ENCODE measurements at regions not wholly inside any gene's neighbourhood (a gene's known extent, or its start where the extent isn't known, plus 50 kb on each side); places are given as distances from the start of the nearest gene placed in this dataset.

- Histone ChIP-seq H3K27ac (no peak overlapping the region), H3K4me3 (no peak overlapping the region), H3K36me3 (no peaks in the 10 kb centered on the region), H3K27me3 (replicated peaks in 1 of 7) (peaks cover 0 to 29% (median 0%) of the 10 kb centered on the region in 7 donors), H3K9me3 (peaks cover 0 to 3% (median 0%) of the 10 kb centered on the region in 8 donors), H3K4me1 (no peaks in the 10 kb centered on the region)
- intact Hi-C loops (cut with DNase I; ENCODE audit: low total_unique reads) = no loop called here
- WGBS, 5 donors = 77 to 95% (median 91%) methylated on average over 3 of the region's 3 CpGs
- DNase-seq = no peak
- TF ChIP-seq, protein P1, sequence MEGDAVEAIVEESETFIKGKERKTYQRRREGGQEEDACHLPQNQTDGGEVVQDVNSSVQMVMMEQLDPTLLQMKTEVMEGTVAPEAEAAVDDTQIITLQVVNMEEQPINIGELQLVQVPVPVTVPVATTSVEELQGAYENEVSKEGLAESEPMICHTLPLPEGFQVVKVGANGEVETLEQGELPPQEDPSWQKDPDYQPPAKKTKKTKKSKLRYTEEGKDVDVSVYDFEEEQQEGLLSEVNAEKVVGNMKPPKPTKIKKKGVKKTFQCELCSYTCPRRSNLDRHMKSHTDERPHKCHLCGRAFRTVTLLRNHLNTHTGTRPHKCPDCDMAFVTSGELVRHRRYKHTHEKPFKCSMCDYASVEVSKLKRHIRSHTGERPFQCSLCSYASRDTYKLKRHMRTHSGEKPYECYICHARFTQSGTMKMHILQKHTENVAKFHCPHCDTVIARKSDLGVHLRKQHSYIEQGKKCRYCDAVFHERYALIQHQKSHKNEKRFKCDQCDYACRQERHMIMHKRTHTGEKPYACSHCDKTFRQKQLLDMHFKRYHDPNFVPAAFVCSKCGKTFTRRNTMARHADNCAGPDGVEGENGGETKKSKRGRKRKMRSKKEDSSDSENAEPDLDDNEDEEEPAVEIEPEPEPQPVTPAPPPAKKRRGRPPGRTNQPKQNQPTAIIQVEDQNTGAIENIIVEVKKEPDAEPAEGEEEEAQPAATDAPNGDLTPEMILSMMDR (IDR thresholded peaks at IDR 0.05 in 8 of 11, conservative IDR thresholded peaks at IDR 0.05 in 3 of 11) = no peak
- TF ChIP-seq POLR2A (IDR thresholded peaks at IDR 0.05) (no peak), POLR2AphosphoS5 (IDR thresholded peaks at IDR 0.05) (no peak)
Measured at GRCh38 chr1:29650476-29650875, 414.2 kb downstream of the PTPRU start.

GRCh38 chr1:29650041-29650400 is 413.7 kb downstream of the PTPRU start:
- no peak for DNase-seq

DNA sequence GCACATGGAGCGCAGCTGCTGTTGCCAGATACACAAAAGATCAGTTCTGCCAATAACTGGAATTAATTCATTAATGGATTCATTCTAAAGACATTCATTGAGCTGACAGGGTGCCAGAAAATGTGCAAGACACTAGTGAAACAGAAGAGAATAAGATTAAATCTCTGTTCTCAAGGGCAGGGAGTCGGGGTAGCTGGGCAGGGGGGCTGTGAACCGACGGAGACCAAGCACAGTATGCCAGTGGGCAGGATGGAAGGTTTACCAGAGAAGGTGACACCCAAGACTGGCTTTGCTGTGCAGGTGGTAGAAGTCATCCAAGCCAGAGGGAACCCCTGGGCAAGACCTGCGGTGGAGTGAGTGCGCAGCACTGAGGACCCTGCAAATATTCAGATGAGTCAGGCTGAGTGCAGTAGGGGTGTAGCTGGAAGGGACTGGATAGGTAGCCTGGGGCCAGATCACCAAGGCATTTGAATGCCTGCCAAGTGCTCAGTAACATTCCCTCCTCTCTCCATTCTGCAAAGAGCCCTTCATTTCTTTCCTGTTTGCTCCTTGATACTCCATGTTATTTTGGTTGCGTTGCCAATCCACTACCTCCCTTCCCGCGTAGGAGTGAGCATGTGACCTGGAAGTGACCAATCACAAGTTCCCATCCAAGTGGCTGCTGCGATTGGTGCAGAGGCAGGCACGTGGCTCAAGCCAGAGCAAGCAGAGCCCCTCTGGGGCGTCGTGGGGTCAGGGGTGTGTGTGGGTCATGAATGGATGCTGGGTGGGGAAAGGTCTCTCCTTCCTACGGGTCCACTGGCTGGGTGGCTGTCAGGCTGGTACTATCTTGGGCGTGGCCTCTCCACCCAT is 413.1 kb downstream of the PTPRU start:
- TF ChIP-seq POLR2AphosphoS5 (IDR thresholded peaks at IDR 0.05) = no peak
- TF ChIP-seq, protein P1 (IDR thresholded peaks at IDR 0.05 in 8 of 11, conservative IDR thresholded peaks at IDR 0.05 in 3 of 11) = no peak
- no peak for TF ChIP-seq POLR2A (IDR thresholded peaks at IDR 0.05)
- no peak for DNase-seq
- intact Hi-C loops (cut with DNase I; ENCODE audit: low total_unique reads) = no loop called here
- H3K27ac ChIP-seq = no peak overlapping the region
- no peaks in the 10 kb centered on the region for H3K9me3 ChIP-seq
- H3K4me3 ChIP-seq = no peak overlapping the region
- H3K36me3 ChIP-seq = no peaks in the 10 kb centered on the region
- peaks cover 0 to 33% (median 0%) of the 10 kb centered on the region in 7 donors for H3K27me3 ChIP-seq (replicated peaks in 1 of 7)
- no peaks in the 10 kb centered on the region for H3K4me1 ChIP-seq
- 77 to 84% (median 80%) methylated on average over 15 of the region's 15 CpGs for WGBS, 5 donors

More at GRCh38 chr1:29650041-29650400, 413.7 kb downstream of the PTPRU start:
- TF ChIP-seq POLR2AphosphoS5 (IDR thresholded peaks at IDR 0.05) = no peak
- TF ChIP-seq, protein P1 (IDR thresholded peaks at IDR 0.05 in 8 of 11, conservative IDR thresholded peaks at IDR 0.05 in 3 of 11) = no peak
- TF ChIP-seq POLR2A (IDR thresholded peaks at IDR 0.05) = no peak
- 75 to 89% (median 83%) methylated on average over 8 of the region's 8 CpGs for WGBS, 5 donors
- Histone ChIP-seq H3K4me1 (no peaks in the 10 kb centered on the region), H3K27me3 (replicated peaks in 1 of 7) (peaks cover 0 to 32% (median 0%) of the 10 kb centered on the region in 7 donors), H3K4me3 (no peak overlapping the region), H3K27ac (no peak overlapping the region), H3K36me3 (no peaks in the 10 kb centered on the region), H3K9me3 (peaks cover 0 to 3% (median 0%) of the 10 kb centered on the region in 8 donors)
- intact Hi-C loops (cut with DNase I; ENCODE audit: low total_unique reads) = no loop called here

DNA sequence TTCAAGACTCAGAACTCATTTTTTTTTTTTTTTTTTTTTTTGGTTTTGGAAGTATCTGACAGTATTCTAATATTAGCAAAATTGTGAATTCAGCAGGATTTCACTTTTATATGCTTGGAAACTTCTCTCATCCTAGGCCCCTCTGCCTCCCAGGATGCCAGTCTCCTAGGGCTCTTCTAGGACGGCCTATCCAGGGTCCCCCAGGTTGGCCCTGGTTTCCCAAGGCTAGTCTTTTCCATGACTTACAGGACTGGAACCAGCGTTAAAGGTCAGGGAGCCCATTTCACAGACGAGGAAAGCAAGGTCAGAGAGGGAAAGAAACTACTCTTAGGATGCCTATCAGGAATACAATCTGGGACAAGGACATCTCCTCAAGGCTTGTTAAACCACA is 412.5 kb downstream of the PTPRU start:
- 70 to 88% (median 80%) methylated on average over 3 of the region's 3 CpGs for WGBS, 5 donors
- no peaks in the 10 kb centered on the region for H3K9me3 ChIP-seq
- no peak for DNase-seq
- no peak overlapping the region for H3K27ac ChIP-seq
- TF ChIP-seq POLR2A (IDR thresholded peaks at IDR 0.05) (no peak), POLR2AphosphoS5 (IDR thresholded peaks at IDR 0.05) (no peak)
- TF ChIP-seq, protein P1 (IDR thresholded peaks at IDR 0.05 in 8 of 11, conservative IDR thresholded peaks at IDR 0.05 in 3 of 11) = no peak
- no peaks in the 10 kb centered on the region for H3K36me3 ChIP-seq
- peaks cover 0 to 33% (median 0%) of the 10 kb centered on the region in 7 donors for H3K27me3 ChIP-seq (replicated peaks in 1 of 7)
- H3K4me3 ChIP-seq = no peak overlapping the region
- no peaks in the 10 kb centered on the region for H3K4me1 ChIP-seq
- intact Hi-C loops (cut with DNase I; ENCODE audit: low total_unique reads) = no loop called here

Measured in spleen (tissue), 11 donors.